WTC11 (cell line): ENCODE measurements at regions not wholly inside any gene's neighbourhood (a gene's known extent, or its start where the extent isn't known, plus 50 kb on each side); places are given as distances from the start of the nearest gene placed in this dataset.

Experiments
- ATAC-seq: fragments of 200-7000 bp; cut with Tn5 transposase; 2 replicates; pipeline ENCODE4 v1.10.0; 2021; ENCODE audit warnings: mild to moderate bottlenecking, moderate library complexity
- CTCF ChIA-PET: fragments of 300-600 bp; sonication (Branson Sonifier 250); formaldehyde crosslinking; loops from one replicate; lab custom pipeline; 2021; ENCODE audit warnings: antibody characterized with exemption; lab: Charles Lee
- POLR2A ChIA-PET: fragments of 350-600 bp; sonication (Branson Sonifier 250); formaldehyde crosslinking; loops from one replicate; lab custom pipeline; 2021; ENCODE audit warnings: antibody characterized with exemption; lab: Charles Lee
- DNase-seq: peaks from one replicate; pipeline ENCODE4 v3.0.0; 2021; ENCODE audit warnings: low spot score
- H3K27ac Mint-ChIP-seq: 2 replicates; pipeline ENCODE4 v1.8.0; 2021; ENCODE audit warnings: mixed read lengths
- H3K27me3 Mint-ChIP-seq: 2 replicates; pipeline ENCODE4 v1.8.0; 2021; ENCODE audit warnings: low read depth, mild to moderate bottlenecking, moderate library complexity, mixed read lengths
- H3K36me3 Mint-ChIP-seq: 2 replicates; pipeline ENCODE4 v1.8.0; 2021; ENCODE audit warnings: mixed read lengths
- H3K4me1 Mint-ChIP-seq: 2 replicates; pipeline ENCODE4 v1.8.0; 2022; ENCODE audit warnings: mixed read lengths
- H3K4me3 Mint-ChIP-seq: 2 replicates; pipeline ENCODE4 v1.8.0; 2021; ENCODE audit warnings: mild to moderate bottlenecking, moderate library complexity, mixed read lengths
- H3K9me3 Mint-ChIP-seq: 2 replicates; pipeline ENCODE4 v1.8.0; 2021; ENCODE audit warnings: mixed read lengths
- CBFB ChIP-seq: sonication (generic); formaldehyde crosslinking; IDR thresholded peaks from 2 replicates; pipeline ENCODE4 v1.8.1; 2022; ENCODE audit warnings: mild to moderate bottlenecking, low read depth, missing genetic modification reagents
- CREB1 ChIP-seq: sonication (generic); formaldehyde crosslinking; IDR thresholded peaks from 2 replicates; pipeline ENCODE4 v1.8.0; 2023; ENCODE audit warnings: mild to moderate bottlenecking, missing genetic modification reagents
- CTCF ChIP-seq: fragments of 200-600 bp; IDR thresholded peaks from 2 replicates; pipeline ENCODE4 v1.8.0; 2022; ENCODE audit warnings: antibody characterized with exemption
- E2F5 ChIP-seq: sonication (generic); formaldehyde crosslinking; IDR thresholded peaks from 2 replicates; pipeline ENCODE4 v1.8.1; 2022; ENCODE audit warnings: mild to moderate bottlenecking, moderate library complexity, missing genetic modification reagents
- ELF4 ChIP-seq: sonication (generic); formaldehyde crosslinking; IDR thresholded peaks from 2 replicates; pipeline ENCODE4 v1.8.1; 2022; ENCODE audit warnings: low read depth, mild to moderate bottlenecking, moderate library complexity, missing genetic modification reagents
- EMX1 ChIP-seq: fragments of 250-450 bp; sonication (Bioruptor Pico); IDR thresholded peaks from 2 replicates; pipeline ENCODE4 v1.8.0; 2021; ENCODE audit warnings: mild to moderate bottlenecking
- ESRRA ChIP-seq: sonication (generic); formaldehyde crosslinking; IDR thresholded peaks from 2 replicates; pipeline ENCODE4 v1.8.1; 2022; ENCODE audit warnings: mild to moderate bottlenecking, missing genetic modification reagents, borderline replicate concordance
- FOXP4 ChIP-seq: sonication (generic); formaldehyde crosslinking; IDR thresholded peaks from 2 replicates; pipeline ENCODE4 v1.8.0; 2022; ENCODE audit warnings: mild to moderate bottlenecking, missing genetic modification reagents
- GABPB1 ChIP-seq: sonication (generic); formaldehyde crosslinking; IDR thresholded peaks from 2 replicates; pipeline ENCODE4 v1.8.1; 2023; ENCODE audit warnings: mild to moderate bottlenecking, missing genetic modification reagents
- GTF2I ChIP-seq: fragments of 250-450 bp; sonication (Bioruptor Pico); conservative IDR thresholded peaks from 2 replicates; pipeline ENCODE4 v1.4.0; 2021; ENCODE audit warnings: mild to moderate bottlenecking
- KAT7 ChIP-seq: sonication (generic); formaldehyde crosslinking; IDR thresholded peaks from 2 replicates; pipeline ENCODE4 v1.8.1; 2023; ENCODE audit warnings: missing genetic modification reagents, mild to moderate bottlenecking, borderline replicate concordance
- MLX ChIP-seq: sonication (generic); formaldehyde crosslinking; IDR thresholded peaks from 2 replicates; pipeline ENCODE4 v1.8.1; 2023; ENCODE audit warnings: mild to moderate bottlenecking, missing genetic modification reagents, moderate library complexity
- MXD4 ChIP-seq: fragments of 250-450 bp; sonication (Bioruptor Pico); IDR thresholded peaks from 2 replicates; pipeline ENCODE4 v1.8.0; 2021; ENCODE audit warnings: mild to moderate bottlenecking, moderate library complexity, borderline replicate concordance
- NFATC4 ChIP-seq: fragments of 250-450 bp; sonication (Bioruptor Pico); IDR thresholded peaks from 2 replicates; pipeline ENCODE4 v1.9.0; 2021; ENCODE audit warnings: mild to moderate bottlenecking
- NFE2L1 ChIP-seq: sonication (generic); formaldehyde crosslinking; IDR thresholded peaks from 2 replicates; pipeline ENCODE4 v1.8.1; 2023; ENCODE audit warnings: missing genetic modification reagents
- RELA ChIP-seq: sonication (generic); formaldehyde crosslinking; IDR thresholded peaks from 2 replicates; pipeline ENCODE4 v1.8.1; 2022; ENCODE audit warnings: missing genetic modification reagents, mild to moderate bottlenecking, borderline replicate concordance
- TEAD4 ChIP-seq: sonication (generic); formaldehyde crosslinking; IDR thresholded peaks from 2 replicates; pipeline ENCODE4 v1.8.0; 2022; ENCODE audit warnings: mild to moderate bottlenecking, missing genetic modification reagents
- USF2 ChIP-seq: sonication (generic); formaldehyde crosslinking; IDR thresholded peaks from 2 replicates; pipeline ENCODE4 v1.8.1; 2023; ENCODE audit warnings: mild to moderate bottlenecking, missing genetic modification reagents, moderate library complexity
- ZBTB21 ChIP-seq: sonication (generic); formaldehyde crosslinking; IDR thresholded peaks from 2 replicates; pipeline ENCODE4 v1.8.1; 2023; ENCODE audit warnings: mild to moderate bottlenecking, missing genetic modification reagents, borderline replicate concordance
- ZNF263 ChIP-seq: sonication (generic); formaldehyde crosslinking; IDR thresholded peaks from 2 replicates; pipeline ENCODE4 v1.8.1; 2022; ENCODE audit warnings: low read depth, mild to moderate bottlenecking, moderate library complexity, missing genetic modification reagents
- ZNF281 ChIP-seq: sonication (generic); formaldehyde crosslinking; IDR thresholded peaks from 2 replicates; pipeline ENCODE4 v1.8.0; 2023; ENCODE audit warnings: mild to moderate bottlenecking, missing genetic modification reagents
- ZNF317 ChIP-seq: sonication (generic); formaldehyde crosslinking; IDR thresholded peaks from 2 replicates; pipeline ENCODE4 v1.8.1; 2023; ENCODE audit warnings: low read depth, mild to moderate bottlenecking, moderate library complexity, missing genetic modification reagents, borderline replicate concordance
- ZNF396 ChIP-seq: fragments of 250-450 bp; sonication (Bioruptor Pico); IDR thresholded peaks from 2 replicates; pipeline ENCODE4 v1.8.0; 2021; ENCODE audit warnings: mild to moderate bottlenecking, moderate library complexity, borderline replicate concordance
- ZNF423 ChIP-seq: fragments of 250-450 bp; sonication (Bioruptor Pico); IDR thresholded peaks from 2 replicates; pipeline ENCODE4 v2.1.2; 2022; ENCODE audit warnings: mild to moderate bottlenecking, moderate library complexity

GRCh38 chr2:181255651-181256050 lies 201.5 kb upstream of the ITGA4 start (continued):
- TF ChIP-seq MLX (CRISPR knock-in tag): no peak
- TF ChIP-seq ZNF263 (CRISPR knock-in tag): no peak
- TF ChIP-seq ZBTB21 (CRISPR knock-in tag): no peak
- no peak for TF ChIP-seq USF2 (CRISPR knock-in tag)
- no peak for TF ChIP-seq ELF4 (CRISPR knock-in tag)
- TF ChIP-seq NFE2L1 (CRISPR knock-in tag): no peak
- TF ChIP-seq CREB1 (CRISPR knock-in tag): no peak
- no peak for TF ChIP-seq ZNF396 (CRISPR knock-in tag)
- TF ChIP-seq ESRRA (CRISPR knock-in tag): no peak
- no peak for TF ChIP-seq MXD4 (CRISPR knock-in tag)
- TF ChIP-seq E2F5: no peak
- no peak for TF ChIP-seq NFATC4

- CTCF ChIA-PET: no interaction called here
- H3K9me3 Mint-ChIP-seq: no peaks in the 10 kb centered on the region
- POLR2A ChIA-PET: no interaction called here
- no peaks in the 10 kb centered on the region for H3K4me1 Mint-ChIP-seq
- no peaks in the 10 kb centered on the region for H3K27me3 Mint-ChIP-seq
- DNase-seq (no peak), ATAC-seq (no peak)
- TF ChIP-seq ZNF281 (CRISPR knock-in tag) (no peak), E2F5 (no peak), CTCF (no peak), GABPB1 (CRISPR knock-in tag) (no peak), ZNF317 (CRISPR knock-in tag) (no peak), FOXP4 (no peak), ZNF263 (CRISPR knock-in tag) (no peak), ZNF423 (CRISPR knock-in tag) (no peak), RELA (CRISPR knock-in tag) (no peak), KAT7 (CRISPR knock-in tag) (no peak), ZBTB21 (CRISPR knock-in tag) (no peak), GTF2I (CRISPR knock-in tag) (no peak), CBFB (no peak), TEAD4 (CRISPR knock-in tag) (no peak), EMX1 (CRISPR knock-in tag) (no peak)
- H3K27ac Mint-ChIP-seq: no peak overlapping the region
- H3K4me3 Mint-ChIP-seq: no peak overlapping the region
- H3K36me3 Mint-ChIP-seq: no peaks in the 10 kb centered on the region
Measured at GRCh38 chr2:181258720-181259119, 198.5 kb upstream of the ITGA4 start.
